IPS-20b (cell line): ENCODE measurements at regions not wholly inside any gene's neighbourhood (a gene's known extent, or its start where the extent isn't known, plus 50 kb on each side); places are given as distances from the start of the nearest gene placed in this dataset.

Experiments
- H3K27ac ChIP-seq: one replicate; pipeline ENCODE4 v1.5.1; 2013; ENCODE audit warnings: low read length
- H3K27me3 ChIP-seq: 2 replicates; pipeline ENCODE4 v1.6.1; 2013; ENCODE audit warnings: mild to moderate bottlenecking, low read length, inconsistent platforms; ENCODE audit not compliant: insufficient read depth
- H3K36me3 ChIP-seq: 2 replicates; pipeline ENCODE4 v1.6.1; 2013; ENCODE audit warnings: low read depth, mild to moderate bottlenecking, inconsistent platforms, low read length, moderate library complexity; ENCODE audit not compliant: insufficient read depth
- H3K4me1 ChIP-seq: 2 replicates; pipeline ENCODE4 v1.6.1; 2013; ENCODE audit warnings: mild to moderate bottlenecking, control low read depth, inconsistent platforms, low read length, moderate library complexity; ENCODE audit not compliant: insufficient read depth
- H3K4me3 ChIP-seq: 2 replicates; pipeline ENCODE4 v1.5.1; 2013; ENCODE audit warnings: mild to moderate bottlenecking, low read length, inconsistent platforms
- H3K9ac ChIP-seq: 2 replicates; pipeline ENCODE4 v1.6.1; 2013; ENCODE audit warnings: low read depth, mild to moderate bottlenecking, inconsistent platforms, low read length, moderate library complexity
- H3K9me3 ChIP-seq: 2 replicates; pipeline ENCODE4 v1.6.1; 2013; ENCODE audit warnings: mild to moderate bottlenecking, low read depth, low read length, inconsistent platforms; ENCODE audit not compliant: insufficient read depth

DNA sequence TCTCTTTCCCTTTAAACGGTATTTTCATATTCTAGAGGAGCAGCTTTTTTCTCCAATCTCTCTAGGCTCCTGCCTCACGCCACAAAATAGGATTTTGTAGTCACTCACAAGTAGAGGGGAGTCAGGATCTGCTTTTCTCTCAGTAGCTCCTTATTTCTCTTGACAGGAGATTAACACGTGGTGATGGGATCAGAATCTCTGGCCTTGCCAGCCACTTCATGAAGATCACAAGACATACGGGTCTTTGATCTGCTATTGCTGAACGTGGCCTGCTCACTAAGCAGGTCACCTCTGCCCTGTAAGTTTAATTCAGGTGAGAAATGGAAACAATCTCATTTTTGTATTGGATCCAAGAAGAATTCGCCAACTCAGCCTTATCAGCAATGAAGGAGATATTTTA is 257.5 kb downstream of the DIRAS2 start:
- no peaks in the 10 kb centered on the region for H3K36me3 ChIP-seq
- no peaks in the 10 kb centered on the region for H3K27me3 ChIP-seq
- no peak overlapping the region for H3K4me3 ChIP-seq
- H3K9me3 ChIP-seq = no peaks in the 10 kb centered on the region
- H3K27ac ChIP-seq = no peak overlapping the region
- H3K4me1 ChIP-seq = no peaks in the 10 kb centered on the region
- no peak overlapping the region for H3K9ac ChIP-seq

DNA sequence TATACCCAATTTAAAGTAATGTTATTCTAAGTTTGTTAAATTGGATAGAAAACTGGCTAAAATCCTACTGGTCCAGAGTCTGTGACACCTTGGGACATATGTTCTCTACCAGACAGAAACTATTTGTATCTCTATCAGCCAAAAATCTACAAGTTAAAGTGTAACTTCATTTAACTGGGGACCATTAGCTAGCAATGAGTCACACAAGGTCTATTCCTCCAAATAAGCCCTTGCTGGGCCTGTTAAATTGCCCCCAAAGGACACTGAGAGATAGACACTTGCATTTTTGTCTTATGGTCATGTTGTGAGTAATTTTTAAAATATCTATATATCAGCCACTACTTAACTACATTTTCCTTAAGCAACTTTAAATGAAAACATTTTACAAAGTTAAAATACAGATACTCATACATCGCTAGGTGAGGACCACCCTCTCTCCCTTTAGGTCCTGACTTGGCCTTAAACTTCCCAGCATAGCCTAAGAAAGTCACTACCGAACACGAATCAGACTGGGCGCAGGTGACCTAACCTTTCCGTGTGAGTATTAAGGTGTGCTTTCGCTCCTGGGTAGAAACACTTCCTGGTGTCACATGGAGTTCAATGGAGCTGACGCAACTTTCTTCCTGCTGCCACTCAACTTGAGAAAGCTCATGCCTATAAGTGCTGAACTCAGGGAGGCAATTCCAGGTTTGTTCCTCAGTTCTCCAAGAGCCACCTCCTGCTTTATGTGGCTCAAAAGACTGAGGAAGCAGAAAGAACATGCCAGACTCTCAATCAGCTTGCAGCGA is 249.1 kb downstream of the DIRAS2 start:
- no peak overlapping the region for H3K9ac ChIP-seq
- H3K9me3 ChIP-seq = no peaks in the 10 kb centered on the region
- H3K36me3 ChIP-seq = no peaks in the 10 kb centered on the region
- H3K4me1 ChIP-seq = no peaks in the 10 kb centered on the region
- no peak overlapping the region for H3K27ac ChIP-seq
- H3K4me3 ChIP-seq = no peak overlapping the region
- H3K27me3 ChIP-seq = no peaks in the 10 kb centered on the region

DNA sequence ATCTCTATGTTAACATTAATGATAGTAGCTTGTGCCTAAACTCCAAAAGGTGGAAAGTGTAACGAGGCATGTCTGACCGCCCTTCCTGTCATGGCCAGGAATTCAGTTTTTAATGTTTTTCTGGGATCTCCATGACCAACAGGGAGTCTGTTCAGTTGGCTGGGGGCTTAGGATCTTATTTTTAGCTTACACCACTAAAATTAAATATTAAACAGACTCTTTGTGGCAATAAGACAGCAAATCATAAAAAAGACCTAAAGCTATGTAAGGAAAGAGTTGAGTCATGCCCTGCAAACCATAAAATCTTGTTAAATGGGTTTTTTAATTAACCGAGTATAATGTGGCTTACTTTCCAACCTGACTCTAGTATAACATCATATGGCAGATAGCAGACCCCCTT is 247.8 kb downstream of the DIRAS2 start:
- H3K4me3 ChIP-seq = no peak overlapping the region
- no peaks in the 10 kb centered on the region for H3K36me3 ChIP-seq
- H3K9me3 ChIP-seq = no peaks in the 10 kb centered on the region
- H3K9ac ChIP-seq = no peak overlapping the region
- no peaks in the 10 kb centered on the region for H3K27me3 ChIP-seq
- no peaks in the 10 kb centered on the region for H3K4me1 ChIP-seq
- H3K27ac ChIP-seq = no peak overlapping the region

DNA sequence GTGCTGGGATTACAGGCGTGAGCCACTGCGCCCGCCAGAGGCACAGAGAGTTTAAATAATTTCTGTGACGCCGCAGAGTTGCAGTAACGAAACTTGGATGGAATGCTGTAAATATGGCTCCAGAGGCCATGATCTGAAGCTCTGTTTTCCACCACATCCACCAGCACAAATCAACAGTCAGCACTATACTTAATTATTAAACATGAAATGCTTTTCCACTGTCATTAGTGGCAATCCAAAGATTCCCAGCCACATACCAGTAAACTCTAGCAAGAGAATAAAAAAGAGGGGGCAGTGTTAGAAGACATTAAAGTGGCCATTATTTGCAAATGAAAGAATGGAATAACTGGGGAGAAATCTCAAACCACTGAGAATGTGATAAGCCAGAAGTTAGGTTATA is 242.5 kb downstream of the DIRAS2 start:
- Histone ChIP-seq H3K27me3 (no peaks in the 10 kb centered on the region), H3K4me3 (no peak overlapping the region), H3K9ac (no peak overlapping the region), H3K9me3 (no peaks in the 10 kb centered on the region), H3K27ac (no peak overlapping the region), H3K36me3 (no peaks in the 10 kb centered on the region), H3K4me1 (peaks cover 3% of the 10 kb centered on the region; the same call in 1 of the 2 replicates)

DNA sequence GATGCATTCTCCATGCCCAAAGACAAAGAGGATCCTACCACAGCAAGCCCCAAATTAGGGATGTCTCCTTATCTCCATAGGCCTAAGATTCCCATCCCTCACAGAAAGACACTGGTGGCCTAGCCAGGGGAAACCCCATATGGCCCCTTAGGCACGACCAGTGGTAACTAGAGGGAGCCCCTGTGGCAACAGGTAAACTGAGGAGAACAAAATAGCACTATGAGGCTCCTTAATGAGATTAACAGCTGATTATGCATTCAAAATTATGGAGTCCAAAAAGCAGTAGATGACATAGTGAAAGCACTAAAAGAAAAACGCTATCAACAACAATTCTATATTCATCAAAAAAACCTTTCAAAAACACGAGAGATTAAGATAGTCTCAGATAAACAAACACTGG is 234.0 kb downstream of the DIRAS2 start:
- peaks cover 8% of the 10 kb centered on the region for H3K9me3 ChIP-seq
- no peaks in the 10 kb centered on the region for H3K36me3 ChIP-seq
- H3K4me3 ChIP-seq = no peak overlapping the region
- H3K27me3 ChIP-seq = no peaks in the 10 kb centered on the region
- no peak overlapping the region for H3K27ac ChIP-seq
- no peak overlapping the region for H3K9ac ChIP-seq
- peaks cover 11% of the 10 kb centered on the region for H3K4me1 ChIP-seq

DNA sequence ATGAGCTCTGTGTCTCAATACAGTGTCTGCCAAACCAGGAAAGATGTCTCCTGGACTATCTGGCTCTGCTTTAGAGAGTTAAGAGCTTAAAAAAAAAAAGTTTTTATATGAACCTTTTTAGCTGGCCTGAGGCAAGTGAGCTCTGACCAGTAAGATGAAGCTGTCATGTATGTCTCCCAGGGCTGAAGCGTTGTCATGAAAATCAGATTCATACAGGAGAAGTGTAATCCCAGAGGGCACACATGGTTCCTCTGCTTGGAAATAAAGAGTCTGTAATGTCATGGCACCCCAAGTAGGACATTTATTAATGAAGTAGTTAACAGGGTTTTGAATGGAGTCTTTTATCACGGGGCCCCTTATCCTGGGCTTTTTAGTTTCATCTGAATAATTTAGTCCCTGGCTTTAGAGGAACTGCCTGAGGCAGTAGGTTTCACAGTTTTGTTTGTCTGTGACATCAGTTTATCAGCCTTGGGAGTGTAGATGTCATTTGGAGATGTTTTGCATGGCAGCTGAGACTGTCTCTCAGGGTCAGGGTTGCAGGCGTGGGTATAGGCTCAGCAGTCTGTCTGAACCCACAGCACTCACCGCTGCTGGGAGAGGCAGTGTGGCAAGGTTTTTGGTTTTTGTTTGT is 223.3 kb downstream of the DIRAS2 start:
- Histone ChIP-seq H3K27me3 (no peaks in the 10 kb centered on the region), H3K4me3 (no peak overlapping the region), H3K4me1 (no peaks in the 10 kb centered on the region; the same call in 1 of the 2 replicates), H3K9me3 (no peaks in the 10 kb centered on the region), H3K9ac (no peak overlapping the region), H3K36me3 (no peaks in the 10 kb centered on the region), H3K27ac (no peak overlapping the region)

DNA sequence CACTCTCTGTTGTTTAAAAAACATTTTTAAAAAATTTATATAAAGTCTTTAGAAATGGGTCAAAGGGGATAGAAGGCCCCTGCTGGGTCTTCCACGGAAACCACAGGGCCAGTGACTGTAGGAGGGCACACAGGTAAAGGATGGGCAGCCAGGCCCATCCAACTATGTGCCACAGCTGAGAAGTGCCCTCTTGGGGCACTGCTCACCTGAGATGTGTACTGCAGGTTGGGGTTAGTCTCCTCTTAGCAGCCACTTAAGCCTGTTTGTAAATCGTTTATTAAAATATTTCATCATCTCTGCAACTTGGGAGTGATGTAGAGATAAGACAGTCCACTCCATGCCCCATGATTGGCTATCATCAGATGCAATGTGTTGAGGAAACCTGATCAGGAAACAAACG is 222.4 kb downstream of the DIRAS2 start:
- no peaks in the 10 kb centered on the region for H3K27me3 ChIP-seq
- no peak overlapping the region for H3K27ac ChIP-seq
- no peak overlapping the region for H3K9ac ChIP-seq
- H3K9me3 ChIP-seq = no peaks in the 10 kb centered on the region
- H3K4me1 ChIP-seq = no peaks in the 10 kb centered on the region; the same call in 1 of the 2 replicates
- H3K36me3 ChIP-seq = no peaks in the 10 kb centered on the region
- H3K4me3 ChIP-seq = no peak overlapping the region

DNA sequence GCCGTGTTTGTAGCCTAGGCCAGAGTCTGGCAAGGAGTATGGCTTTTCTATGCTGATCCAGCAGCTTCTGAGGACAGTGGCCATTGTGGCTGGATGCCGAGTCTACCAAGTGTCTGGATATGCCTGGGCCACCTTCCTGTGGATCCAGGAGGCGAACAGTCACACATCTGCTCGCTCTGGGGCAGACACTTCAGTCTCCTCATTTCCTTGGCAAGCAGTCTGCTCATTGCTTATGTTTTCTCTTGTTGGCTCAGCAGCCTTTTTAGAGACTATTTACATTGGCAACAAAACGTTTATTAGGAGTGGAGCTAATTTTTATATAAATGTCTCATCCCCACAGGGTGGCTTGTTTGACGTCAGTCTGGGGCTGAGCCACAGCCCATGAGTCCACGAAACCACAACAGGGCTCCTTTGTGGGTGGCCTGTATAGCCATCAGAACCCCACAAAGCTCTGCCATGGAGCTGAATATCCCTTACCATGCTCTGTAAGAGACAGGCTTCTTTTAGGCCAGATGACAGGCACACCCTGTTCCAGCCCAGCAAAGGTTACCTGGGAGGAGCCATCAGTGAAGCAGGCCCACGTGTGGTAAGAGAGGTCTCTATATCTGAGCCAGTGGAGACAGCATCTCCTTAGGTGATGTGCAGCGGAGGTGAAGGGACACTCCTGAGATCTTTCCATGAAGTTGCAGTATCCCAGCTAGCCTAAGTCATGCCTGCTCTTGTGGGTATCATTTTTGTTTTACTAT is 221.7 kb downstream of the DIRAS2 start:
- Histone ChIP-seq H3K9ac (no peak overlapping the region), H3K9me3 (no peaks in the 10 kb centered on the region), H3K27ac (no peak overlapping the region), H3K27me3 (no peaks in the 10 kb centered on the region), H3K4me1 (no peaks in the 10 kb centered on the region; the same call in 1 of the 2 replicates), H3K36me3 (no peaks in the 10 kb centered on the region), H3K4me3 (no peak overlapping the region)

DNA sequence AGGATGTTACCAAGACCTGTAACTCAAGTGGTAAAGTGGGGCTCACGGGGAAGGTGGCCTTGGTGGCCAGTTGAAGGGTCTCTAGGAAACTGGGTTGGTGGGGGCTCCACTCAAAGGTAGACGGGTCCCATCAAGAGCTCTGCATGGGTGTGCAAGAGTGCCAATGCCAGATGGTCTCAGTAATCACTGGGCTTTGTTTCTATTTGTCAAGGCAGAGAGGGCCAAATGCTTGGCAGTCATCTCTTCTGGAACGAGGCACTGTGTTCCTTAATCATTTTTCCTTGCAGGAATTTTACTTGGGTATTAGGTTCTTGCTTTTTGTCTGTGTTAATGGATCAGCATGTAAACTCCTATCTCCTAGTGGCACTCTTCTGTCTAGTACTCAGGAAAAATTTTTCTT is 220.8 kb downstream of the DIRAS2 start:
- Histone ChIP-seq H3K27ac (no peak overlapping the region), H3K4me1 (no peaks in the 10 kb centered on the region; the same call in 1 of the 2 replicates), H3K4me3 (no peak overlapping the region), H3K36me3 (no peaks in the 10 kb centered on the region), H3K27me3 (no peaks in the 10 kb centered on the region), H3K9me3 (no peaks in the 10 kb centered on the region), H3K9ac (no peak overlapping the region)

DNA sequence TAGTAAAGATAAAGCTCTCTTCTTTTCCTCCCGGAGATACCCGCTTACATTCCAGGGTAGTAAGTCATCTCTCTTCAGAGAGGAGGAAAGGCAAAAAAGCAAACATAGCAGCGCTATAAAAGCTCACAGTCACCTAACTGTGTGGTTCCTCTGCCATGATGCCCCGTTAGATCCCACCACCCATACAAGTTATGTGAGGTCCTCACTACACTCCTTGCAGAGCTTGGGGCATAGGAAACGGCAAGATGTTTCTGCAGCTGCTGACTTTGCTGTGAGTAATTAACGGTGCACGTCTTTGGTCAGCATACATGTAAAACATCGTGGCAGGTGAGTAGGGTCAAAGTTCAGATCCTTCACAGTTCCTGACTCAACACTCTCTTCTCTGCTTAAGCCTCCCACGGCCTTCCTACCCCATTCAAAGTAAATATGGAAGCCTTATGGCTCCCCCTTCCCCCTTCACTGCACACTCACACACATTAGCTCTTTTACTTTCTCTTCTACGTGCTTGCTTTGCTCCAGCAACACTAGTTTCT is 218.9 kb downstream of the DIRAS2 start:
- H3K36me3 ChIP-seq = no peaks in the 10 kb centered on the region
- H3K9ac ChIP-seq = no peak overlapping the region
- no peaks in the 10 kb centered on the region; the same call in 1 of the 2 replicates for H3K4me1 ChIP-seq
- H3K27me3 ChIP-seq = no peaks in the 10 kb centered on the region
- no peaks in the 10 kb centered on the region for H3K9me3 ChIP-seq
- no peak overlapping the region for H3K27ac ChIP-seq
- no peak overlapping the region for H3K4me3 ChIP-seq

DNA sequence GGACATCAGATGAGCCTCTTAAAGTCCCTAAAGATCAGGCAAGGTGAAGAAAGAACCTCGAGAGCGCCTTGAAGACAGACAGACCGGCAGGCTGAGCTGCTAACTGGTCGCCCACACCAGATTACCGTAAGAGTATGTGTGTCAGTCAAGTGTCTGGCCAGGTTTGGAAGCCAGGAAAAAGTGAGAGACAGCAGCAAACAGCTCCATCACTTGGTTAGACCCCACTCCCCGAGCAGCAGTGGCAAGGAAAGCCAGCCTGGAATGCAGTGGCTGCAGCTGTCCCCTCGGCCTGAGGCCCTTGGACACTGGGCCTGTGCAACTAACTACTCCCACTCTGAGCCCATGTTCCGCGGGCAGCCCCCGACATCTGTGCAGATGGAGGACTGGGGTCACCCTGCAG is 214.1 kb downstream of the DIRAS2 start:
- no peaks in the 10 kb centered on the region for H3K27me3 ChIP-seq
- no peaks in the 10 kb centered on the region for H3K9me3 ChIP-seq
- H3K27ac ChIP-seq = no peak overlapping the region
- no peaks in the 10 kb centered on the region for H3K36me3 ChIP-seq
- no peak overlapping the region for H3K9ac ChIP-seq
- H3K4me1 ChIP-seq = peaks cover 9% of the 10 kb centered on the region
- H3K4me3 ChIP-seq = no peak overlapping the region
